OCI-LY7 (cell line): ENCODE measurements at regions not wholly inside any gene's neighbourhood (a gene's known extent, or its start where the extent isn't known, plus 50 kb on each side); places are given as distances from the start of the nearest gene placed in this dataset.

Source experiments
- BruUV-seq: library from RNA; stranded (reverse); fragments of 400-500 nt; replicated peaks from 2 replicates; lab custom pipeline; 2021; lab: Mats Ljungman, UMichigan
- CTCF ChIA-PET: fragments of 300-600 bp; sonication (Branson Sonifier 250); formaldehyde crosslinking; loops from one replicate; lab custom pipeline; 2022; ENCODE audit warnings: antibody characterized with exemption; ENCODE audit not compliant: unreplicated experiment; lab: Charles Lee
- POLR2A ChIA-PET: fragments of 300-600 bp; sonication (Branson Sonifier 250); formaldehyde crosslinking; loops from one replicate; lab custom pipeline; 2022; ENCODE audit warnings: antibody characterized with exemption; lab: Charles Lee
- DNase-seq: peaks from one replicate; pipeline ENCODE4 v3.0.0-alpha.2; 2015; ENCODE audit warnings: low spot score
- H2AFZ ChIP-seq: fragments of 200-600 bp; sonication (generic), shearing (Covaris generic); 2 replicates; pipeline ENCODE4 v1.6.1; 2014; ENCODE audit warnings: mild to moderate bottlenecking, antibody characterized with exemption, low read length, moderate library complexity
- H3K27ac ChIP-seq: fragments of 200-600 bp; sonication (generic); 2 replicates; pipeline ENCODE4 v1.5.1; 2014; ENCODE audit warnings: mixed run types, low read depth, mild to moderate bottlenecking, moderate library complexity, low read length, inconsistent platforms; ENCODE audit not compliant: poor library complexity, severe bottlenecking
- H3K36me3 ChIP-seq: fragments of 200-600 bp; sonication (generic); 2 replicates; pipeline ENCODE4 v1.6.1; 2014; ENCODE audit warnings: mild to moderate bottlenecking, antibody characterized with exemption, low read length, moderate library complexity, mixed read lengths; ENCODE audit not compliant: insufficient read depth
- H3K4me1 ChIP-seq: fragments of 200-600 bp; sonication (generic); 2 replicates; pipeline ENCODE4 v1.5.1; 2014; ENCODE audit warnings: mild to moderate bottlenecking, low read length; ENCODE audit not compliant: insufficient read depth, poor library complexity, severe bottlenecking
- H3K4me2 ChIP-seq: fragments of 200-600 bp; sonication (generic); 2 replicates; pipeline ENCODE4 v1.6.1; 2014; ENCODE audit warnings: mild to moderate bottlenecking, low read length
- H3K4me3 ChIP-seq: fragments of 200-600 bp; sonication (generic); 2 replicates; pipeline ENCODE4 v1.5.1; 2014; ENCODE audit warnings: mild to moderate bottlenecking, low read depth, low read length; ENCODE audit not compliant: poor library complexity, severe bottlenecking
- H3K79me2 ChIP-seq: fragments of 200-600 bp; sonication (generic); 2 replicates; pipeline ENCODE4 v1.6.1; 2016; ENCODE audit warnings: low read depth, mild to moderate bottlenecking, low read length, moderate library complexity, mixed read lengths; ENCODE audit not compliant: insufficient read depth
- H3K9me2 ChIP-seq: fragments of 200-600 bp; sonication (generic); 2 replicates; pipeline ENCODE4 v1.6.1; 2016; ENCODE audit warnings: mild to moderate bottlenecking, low read length, mixed read lengths; ENCODE audit not compliant: insufficient read depth
- H3K9me3 ChIP-seq: fragments of 200-600 bp; sonication (generic); 2 replicates; pipeline ENCODE4 v1.6.1; 2014; ENCODE audit warnings: mild to moderate bottlenecking, mixed run types, low read length, mixed read lengths
- H4K20me1 ChIP-seq: fragments of 200-600 bp; sonication (generic); 2 replicates; pipeline ENCODE4 v1.6.1; 2014; ENCODE audit warnings: mild to moderate bottlenecking, antibody characterized with exemption, low read length, moderate library complexity, mixed read lengths; ENCODE audit not compliant: insufficient read depth
- CTCF ChIP-seq: fragments of 200-600 bp; sonication (generic); conservative IDR thresholded peaks from 2 replicates; pipeline ENCODE4 v1.5.1; 2014; ENCODE audit warnings: mild to moderate bottlenecking, antibody characterized with exemption, low read length, moderate library complexity, mixed read lengths
- EZH2phosphoT487 ChIP-seq: fragments of 200-600 bp; sonication (generic); IDR thresholded peaks from 2 replicates; pipeline ENCODE4 v1.6.1; 2018; ENCODE audit warnings: low read depth, borderline replicate concordance, mild to moderate bottlenecking, mixed run types, antibody characterized with exemption, low read length, moderate library complexity, mixed read lengths
- intact Hi-C: fragments of 100-400 bp; cut with micrococcal nuclease; formaldehyde crosslinking; loops from one replicate; pipeline ENCODE4 v1.10.0; 2022; ENCODE audit not compliant: unreplicated experiment

GRCh38 chr10:4623757-4624420 is 202.1 kb upstream of the AKR1E2 start:
- Histone ChIP-seq H3K4me2 (no peak overlapping the region), H4K20me1 (no peaks in the 10 kb centered on the region), H3K27ac (no peak overlapping the region), H3K9me3 (no peaks in the 10 kb centered on the region), H3K36me3 (no peaks in the 10 kb centered on the region), H3K4me1 (no peaks in the 10 kb centered on the region), H3K79me2 (no peaks in the 10 kb centered on the region), H2AFZ (no peak overlapping the region), H3K4me3 (no peak overlapping the region), H3K9me2 (no peaks in the 10 kb centered on the region)
- CTCF ChIA-PET: no interaction called here
- intact Hi-C loops: no loop called here
- BruUV-seq: no TSS peak
- POLR2A ChIA-PET: interaction anchor here (0.6 to 0.7 kb wide), 2 partner anchors 382 to 519 kb away, joined by 3 to 4 read pairs; no protein-coding TSS in a partner anchor
- TF ChIP-seq EZH2phosphoT487: no peak
- TF ChIP-seq CTCF: no peak
- no peak for DNase-seq

- H4K20me1 ChIP-seq: no peaks in the 10 kb centered on the region
- DNase-seq: no peak
- H3K36me3 ChIP-seq: no peaks in the 10 kb centered on the region
- ChIA-PET CTCF (no interaction called here), POLR2A (interaction anchor here (0.7 kb wide), 1 partner anchor 382 kb away, joined by 4 read pairs; no protein-coding TSS in a partner anchor)
- no peak overlapping the region for H2AFZ ChIP-seq
- TF ChIP-seq EZH2phosphoT487 (no peak), CTCF (no peak)
- BruUV-seq: no TSS peak
- no peaks in the 10 kb centered on the region for H3K79me2 ChIP-seq
- H3K4me3 ChIP-seq: no peak overlapping the region
- no peak overlapping the region for H3K27ac ChIP-seq
- no peak overlapping the region for H3K4me2 ChIP-seq
- H3K4me1 ChIP-seq: no peaks in the 10 kb centered on the region
- H3K9me2 ChIP-seq: no peaks in the 10 kb centered on the region
- intact Hi-C loops: no loop called here
- H3K9me3 ChIP-seq: no peaks in the 10 kb centered on the region
These were observed 202.8 kb upstream of the AKR1E2 start for GRCh38 chr10:4623200-4623599.

GRCh38 chr10:4622384-4622783 is 203.6 kb upstream of the AKR1E2 start:
- no peak for TF ChIP-seq CTCF
- no peaks in the 10 kb centered on the region for H4K20me1 ChIP-seq
- POLR2A ChIA-PET: no interaction called here
- no TSS peak for BruUV-seq
- CTCF ChIA-PET: no interaction called here
- no peaks in the 10 kb centered on the region for H3K36me3 ChIP-seq
- no peak overlapping the region for H3K4me3 ChIP-seq
- DNase-seq: no peak
- no peak overlapping the region for H3K27ac ChIP-seq
- no peaks in the 10 kb centered on the region for H3K9me3 ChIP-seq
- intact Hi-C loops: no loop called here
- H3K79me2 ChIP-seq: no peaks in the 10 kb centered on the region
- no peak overlapping the region for H3K4me2 ChIP-seq
- H3K4me1 ChIP-seq: no peaks in the 10 kb centered on the region
- no peaks in the 10 kb centered on the region for H3K9me2 ChIP-seq
- no peak overlapping the region for H2AFZ ChIP-seq
